NB4 (cell line): ENCODE measurements at regions not wholly inside any gene's neighbourhood (a gene's known extent, or its start where the extent isn't known, plus 50 kb on each side); places are given as distances from the start of the nearest gene placed in this dataset.

ENCODE experiments used
- TF ChIP-seq, protein P1 (sequence below): IDR thresholded peaks from one replicate; pipeline ENCODE4 v1.5.1; 2012; ENCODE audit warnings: low read depth, low read length
- TF ChIP-seq, protein P2 (sequence below): IDR thresholded peaks from 2 replicates; pipeline ENCODE4 v1.6.1; 2011; ENCODE audit warnings: low read depth, low read length

DNA sequence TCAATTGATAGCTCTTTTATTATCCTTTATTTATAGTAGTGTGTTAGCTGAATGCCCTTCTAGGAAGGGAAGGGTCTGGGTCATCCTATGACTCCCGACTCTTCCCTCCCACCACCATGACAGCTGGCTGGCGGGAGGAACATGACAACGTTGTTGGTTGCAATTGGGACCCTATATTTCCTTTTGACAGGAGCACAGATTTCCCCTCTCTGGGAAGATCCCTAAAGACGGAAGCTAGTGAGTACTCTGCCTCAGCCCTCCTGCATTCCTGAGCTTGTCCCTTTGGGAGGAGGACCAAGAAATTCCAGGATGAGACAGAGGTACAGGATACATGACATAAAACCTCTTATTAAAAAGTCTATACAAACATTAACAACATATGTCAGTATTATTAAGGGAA, 485.4 kb downstream of the NAV3 start:
- TF ChIP-seq, protein P1, sequence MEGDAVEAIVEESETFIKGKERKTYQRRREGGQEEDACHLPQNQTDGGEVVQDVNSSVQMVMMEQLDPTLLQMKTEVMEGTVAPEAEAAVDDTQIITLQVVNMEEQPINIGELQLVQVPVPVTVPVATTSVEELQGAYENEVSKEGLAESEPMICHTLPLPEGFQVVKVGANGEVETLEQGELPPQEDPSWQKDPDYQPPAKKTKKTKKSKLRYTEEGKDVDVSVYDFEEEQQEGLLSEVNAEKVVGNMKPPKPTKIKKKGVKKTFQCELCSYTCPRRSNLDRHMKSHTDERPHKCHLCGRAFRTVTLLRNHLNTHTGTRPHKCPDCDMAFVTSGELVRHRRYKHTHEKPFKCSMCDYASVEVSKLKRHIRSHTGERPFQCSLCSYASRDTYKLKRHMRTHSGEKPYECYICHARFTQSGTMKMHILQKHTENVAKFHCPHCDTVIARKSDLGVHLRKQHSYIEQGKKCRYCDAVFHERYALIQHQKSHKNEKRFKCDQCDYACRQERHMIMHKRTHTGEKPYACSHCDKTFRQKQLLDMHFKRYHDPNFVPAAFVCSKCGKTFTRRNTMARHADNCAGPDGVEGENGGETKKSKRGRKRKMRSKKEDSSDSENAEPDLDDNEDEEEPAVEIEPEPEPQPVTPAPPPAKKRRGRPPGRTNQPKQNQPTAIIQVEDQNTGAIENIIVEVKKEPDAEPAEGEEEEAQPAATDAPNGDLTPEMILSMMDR, result no peak
- TF ChIP-seq, protein P2, sequence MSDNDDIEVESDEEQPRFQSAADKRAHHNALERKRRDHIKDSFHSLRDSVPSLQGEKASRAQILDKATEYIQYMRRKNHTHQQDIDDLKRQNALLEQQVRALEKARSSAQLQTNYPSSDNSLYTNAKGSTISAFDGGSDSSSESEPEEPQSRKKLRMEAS, result no peak
